DND-41 (cell line): ENCODE measurements at regions not wholly inside any gene's neighbourhood (a gene's known extent, or its start where the extent isn't known, plus 50 kb on each side); places are given as distances from the start of the nearest gene placed in this dataset.

ENCODE experiments used
- ATAC-seq: fragments of 200-7000 bp; cut with Tn5 transposase; 3 replicates; pipeline ENCODE4 v1.9.1; 2021; ENCODE audit warnings: low read depth; ENCODE audit not compliant: insufficient read depth
- DNase-seq: peaks from one replicate; pipeline ENCODE4 v3.0.0-alpha.2; 2020
- H2AFZ ChIP-seq: 2 replicates; pipeline ENCODE4 v1.6.0; 2012; ENCODE audit warnings: low read depth, low read length
- H3K27ac ChIP-seq: 2 replicates; pipeline ENCODE4 v1.5.1; 2012; ENCODE audit warnings: low read length, inconsistent platforms
- H3K27me3 ChIP-seq: fragments of 200-600 bp; sonication (generic); 2 replicates; pipeline ENCODE4 v1.6.0; 2012; ENCODE audit warnings: low read length, mild to moderate bottlenecking, inconsistent platforms; ENCODE audit not compliant: insufficient read depth, poor library complexity
- H3K36me3 ChIP-seq: 2 replicates; pipeline ENCODE4 v1.5.1; 2012; ENCODE audit warnings: low read length, inconsistent platforms; ENCODE audit not compliant: insufficient read depth
- H3K4me1 ChIP-seq: 2 replicates; pipeline ENCODE4 v1.5.1; 2012; ENCODE audit warnings: mild to moderate bottlenecking, low read length; ENCODE audit not compliant: insufficient read depth
- H3K4me2 ChIP-seq: 2 replicates; pipeline ENCODE4 v1.6.0; 2012; ENCODE audit warnings: mild to moderate bottlenecking, moderate library complexity, low read length, inconsistent platforms; ENCODE audit not compliant: insufficient read depth
- H3K4me3 ChIP-seq, 2 experiments: fragments of 200-600 bp in 1 of 2; shearing (Covaris generic) in 1 of 2; 2 replicates each; pipeline ENCODE4 v1.5.1; 2012 to 2016; ENCODE audit warnings: inconsistent platforms in 2 of 2, low read length in 2 of 2, mild to moderate bottlenecking in 2 of 2, low read depth in 1 of 2, moderate library complexity in 1 of 2
- H3K79me2 ChIP-seq: 2 replicates; pipeline ENCODE4 v1.6.0; 2012; ENCODE audit warnings: low read length, inconsistent platforms; ENCODE audit not compliant: insufficient read depth
- H3K9ac ChIP-seq: 2 replicates; pipeline ENCODE4 v1.6.0; 2012; ENCODE audit warnings: low read depth, mild to moderate bottlenecking, inconsistent platforms, low read length, moderate library complexity
- H3K9me3 ChIP-seq: 2 replicates; pipeline ENCODE4 v1.5.1; 2012; ENCODE audit warnings: low read length, moderate library complexity, mild to moderate bottlenecking, inconsistent platforms; ENCODE audit not compliant: insufficient read depth, severe bottlenecking
- H4K20me1 ChIP-seq: 2 replicates; pipeline ENCODE4 v1.6.0; 2012; ENCODE audit warnings: low read length; ENCODE audit not compliant: insufficient read depth
- CTCF ChIP-seq: IDR thresholded peaks from 2 replicates; pipeline ENCODE4 v1.5.1; 2012; ENCODE audit warnings: borderline replicate concordance, low read length, moderate library complexity, mild to moderate bottlenecking; ENCODE audit not compliant: poor library complexity, severe bottlenecking; ENCODE audit errors: extremely low read depth
- EZH2 ChIP-seq: IDR thresholded peaks from 3 replicates; pipeline ENCODE4 v1.6.1; 2012; ENCODE audit warnings: borderline replicate concordance, low read depth, mild to moderate bottlenecking, moderate library complexity, low read length, inconsistent platforms; ENCODE audit not compliant: severe bottlenecking

GRCh38 chr10:111599943-111600342 is 523.1 kb downstream of the ADRA2A start:
- DNase-seq (no peak), ATAC-seq (no peak)
- no peak overlapping the region for H2AFZ ChIP-seq
- no peak overlapping the region for H3K4me3 ChIP-seq
- H3K4me1 ChIP-seq: no peaks in the 10 kb centered on the region
- no peak overlapping the region for H3K4me2 ChIP-seq
- no peak overlapping the region for H3K9ac ChIP-seq
- H3K27ac ChIP-seq: no peak overlapping the region
- no peaks in the 10 kb centered on the region for H3K79me2 ChIP-seq
- no peaks in the 10 kb centered on the region for H3K27me3 ChIP-seq
- no peaks in the 10 kb centered on the region for H3K9me3 ChIP-seq
- no peaks in the 10 kb centered on the region for H4K20me1 ChIP-seq
- TF ChIP-seq EZH2: no peak
- TF ChIP-seq CTCF: no peak
- no peaks in the 10 kb centered on the region for H3K36me3 ChIP-seq

- Histone ChIP-seq H3K79me2 (no peaks in the 10 kb centered on the region), H3K4me2 (no peak overlapping the region), H4K20me1 (no peaks in the 10 kb centered on the region), H3K27me3 (no peaks in the 10 kb centered on the region), H3K9me3 (no peaks in the 10 kb centered on the region), H3K9ac (no peak overlapping the region), H3K36me3 (no peaks in the 10 kb centered on the region), H2AFZ (no peak overlapping the region), H3K4me3 (no peak overlapping the region), H3K4me1 (no peaks in the 10 kb centered on the region), H3K27ac (no peak overlapping the region)
- TF ChIP-seq EZH2 (no peak), CTCF (no peak)
- DNase-seq (no peak), ATAC-seq (no peak)
Observed at GRCh38 chr10:111600772-111601171, 523.9 kb downstream of the ADRA2A start.

- H3K79me2 ChIP-seq: no peaks in the 10 kb centered on the region
- no peak overlapping the region for H3K27ac ChIP-seq
- no peaks in the 10 kb centered on the region for H4K20me1 ChIP-seq
- no peak overlapping the region for H3K4me3 ChIP-seq
- H3K4me1 ChIP-seq: no peaks in the 10 kb centered on the region
- H3K36me3 ChIP-seq: no peaks in the 10 kb centered on the region
- no peak overlapping the region for H3K9ac ChIP-seq
- TF ChIP-seq CTCF (no peak), EZH2 (no peak)
- no peaks in the 10 kb centered on the region for H3K9me3 ChIP-seq
- no peak overlapping the region for H3K4me2 ChIP-seq
- DNase-seq: no peak
- H3K27me3 ChIP-seq: no peaks in the 10 kb centered on the region
- no peak for ATAC-seq
- H2AFZ ChIP-seq: no peak overlapping the region
Observed at GRCh38 chr10:111612273-111612672, 535.4 kb downstream of the ADRA2A start.

GRCh38 chr10:111634191-111634590 is 549.4 kb downstream of the GPAM start:
- H3K4me2 ChIP-seq: no peak overlapping the region
- no peak overlapping the region for H3K4me3 ChIP-seq
- H3K79me2 ChIP-seq: no peaks in the 10 kb centered on the region
- H3K9me3 ChIP-seq: no peaks in the 10 kb centered on the region
- no peaks in the 10 kb centered on the region for H4K20me1 ChIP-seq
- no peaks in the 10 kb centered on the region for H3K27me3 ChIP-seq
- no peak overlapping the region for H3K27ac ChIP-seq
- ATAC-seq (no peak), DNase-seq (no peak)
- H3K9ac ChIP-seq: no peak overlapping the region
- H3K36me3 ChIP-seq: no peaks in the 10 kb centered on the region
- TF ChIP-seq CTCF: no peak
- H3K4me1 ChIP-seq: no peaks in the 10 kb centered on the region
- no peak overlapping the region for H2AFZ ChIP-seq
